ENCODE measurements at regions not wholly inside any gene's neighbourhood (a gene's known extent, or its start where the extent isn't known, plus 50 kb on each side); places are given as distances from the start of the nearest gene placed in this dataset.

- ChIA-PET RAD21 (ENCODE audit: low non-redundant PET in 1 of 2, low total read pairs in 2 of 2, uncharacterized antibody in 2 of 2, unreplicated experiment in 2 of 2) (no interaction called here), POLR2A (no interaction called here), CTCF (no interaction called here)
- H2AFZ ChIP-seq (ENCODE audit: low read depth, low read length, poor library complexity, severe bottlenecking): no peak overlapping the region
- H3K27ac ChIP-seq (ENCODE audit: low read depth, low read length): no peak overlapping the region
- H3K4me2 ChIP-seq (ENCODE audit: low read length): no peak overlapping the region
- H3K9ac ChIP-seq (ENCODE audit: low read length): no peak overlapping the region
- intact Hi-C loops (cut with micrococcal nuclease): no loop called here
- no peaks in the 10 kb centered on the region for H3K4me1 ChIP-seq (ENCODE audit: control insufficient read depth in 1 of 2, insufficient read depth in 2 of 2, low read length in 2 of 2)
- DNase-seq (ENCODE audit: low read depth, low spot score) (no peak), ATAC-seq (no peak)
- H3K9me3 ChIP-seq (ENCODE audit: control insufficient read depth in 1 of 2, insufficient read depth in 1 of 2, low read depth in 1 of 2, low read length in 2 of 2): no peaks in the 10 kb centered on the region
- no peaks in the 10 kb centered on the region for H3K79me2 ChIP-seq (ENCODE audit: insufficient read depth, low read length)
- no peaks in the 10 kb centered on the region for H3K9me2 ChIP-seq (ENCODE audit: insufficient read depth)
- no peak for TF ChIP-seq CTCF (IDR thresholded peaks at IDR 0.05 in 2 of 3, conservative IDR thresholded peaks at IDR 0.05 in 1 of 3; ENCODE audit: borderline replicate concordance in 1 of 3, insufficient read depth in 1 of 3, low read depth in 2 of 3, low read length in 2 of 3)
- TF ChIP-seq SP1 (IDR thresholded peaks at IDR 0.05; ENCODE audit: low read depth): no peak
- TF ChIP-seq FOSL1 (IDR thresholded peaks at IDR 0.05; ENCODE audit: low read depth): no peak
- TF ChIP-seq POLR2A (IDR thresholded peaks at IDR 0.05; ENCODE audit: borderline replicate concordance, extremely low read depth, insufficient read depth, insufficient read length): no peak
- TF ChIP-seq YY1 (IDR thresholded peaks at IDR 0.05; ENCODE audit: extremely low read depth, insufficient replicate concordance, low read depth, low read length): no peak
- TF ChIP-seq EZH2 (IDR thresholded peaks at IDR 0.05): no peak
- TF ChIP-seq EGR1 (IDR thresholded peaks at IDR 0.05; ENCODE audit: low read depth): no peak
- TF ChIP-seq JUND (IDR thresholded peaks at IDR 0.05): no peak
- TF ChIP-seq, protein P1, sequence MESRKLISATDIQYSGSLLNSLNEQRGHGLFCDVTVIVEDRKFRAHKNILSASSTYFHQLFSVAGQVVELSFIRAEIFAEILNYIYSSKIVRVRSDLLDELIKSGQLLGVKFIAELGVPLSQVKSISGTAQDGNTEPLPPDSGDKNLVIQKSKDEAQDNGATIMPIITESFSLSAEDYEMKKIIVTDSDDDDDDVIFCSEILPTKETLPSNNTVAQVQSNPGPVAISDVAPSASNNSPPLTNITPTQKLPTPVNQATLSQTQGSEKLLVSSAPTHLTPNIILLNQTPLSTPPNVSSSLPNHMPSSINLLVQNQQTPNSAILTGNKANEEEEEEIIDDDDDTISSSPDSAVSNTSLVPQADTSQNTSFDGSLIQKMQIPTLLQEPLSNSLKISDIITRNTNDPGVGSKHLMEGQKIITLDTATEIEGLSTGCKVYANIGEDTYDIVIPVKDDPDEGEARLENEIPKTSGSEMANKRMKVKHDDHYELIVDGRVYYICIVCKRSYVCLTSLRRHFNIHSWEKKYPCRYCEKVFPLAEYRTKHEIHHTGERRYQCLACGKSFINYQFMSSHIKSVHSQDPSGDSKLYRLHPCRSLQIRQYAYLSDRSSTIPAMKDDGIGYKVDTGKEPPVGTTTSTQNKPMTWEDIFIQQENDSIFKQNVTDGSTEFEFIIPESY (IDR thresholded peaks at IDR 0.05; ENCODE audit: extremely low read depth, insufficient replicate concordance, low read length): no peak
- no peak for TF ChIP-seq ZFX (IDR thresholded peaks at IDR 0.05)
- TF ChIP-seq MAX (IDR thresholded peaks at IDR 0.05): no peak
- TF ChIP-seq ELF1 (IDR thresholded peaks at IDR 0.05; ENCODE audit: borderline replicate concordance, low read depth): no peak
- no peak for TF ChIP-seq ZNF274 (IDR thresholded peaks at IDR 0.05; ENCODE audit: low read depth, low read length)
- TF ChIP-seq SIN3A (IDR thresholded peaks at IDR 0.05; ENCODE audit: low read depth): no peak
- TF ChIP-seq RAD21 (IDR thresholded peaks at IDR 0.05; ENCODE audit: low read depth): no peak
- TF ChIP-seq EZH2phosphoT487 (IDR thresholded peaks at IDR 0.05; ENCODE audit: borderline replicate concordance): no peak
- no TSS peak for BruUV-seq (replicated peaks)
- 0 out of 2 replicates have a peak, but pooled peaks cover 24% of the 10 kb centered on the region for H3K27me3 ChIP-seq (ENCODE audit: insufficient read depth, low read length)
- no peaks in the 10 kb centered on the region for H4K20me1 ChIP-seq (ENCODE audit: insufficient read depth)
- no peak overlapping the region for H3K4me3 ChIP-seq (replicated peaks in 1 of 2; ENCODE audit: low read depth in 1 of 2, low read length in 2 of 2)
- H3K36me3 ChIP-seq (ENCODE audit: control insufficient read depth in 1 of 2, insufficient read depth in 2 of 2, low read length in 2 of 2): no peaks in the 10 kb centered on the region
Measured at GRCh38 chr7:91325726-91326125, 61.5 kb downstream of the FZD1 start.
